Caco-2 (cell line): ENCODE measurements at regions not wholly inside any gene's neighbourhood (a gene's known extent, or its start where the extent isn't known, plus 50 kb on each side); places are given as distances from the start of the nearest gene placed in this dataset.

ENCODE experiments used
- BruUV-seq: library from RNA; stranded (reverse); fragments of 400-500 nt; replicated peaks from 2 replicates; lab custom pipeline; 2021; lab: Mats Ljungman, UMichigan
- CTCF ChIA-PET: fragments of 300-600 bp; sonication (Branson Sonifier 250); formaldehyde crosslinking; loops from one replicate; lab custom pipeline; 2022; ENCODE audit warnings: antibody characterized with exemption; lab: Charles Lee
- POLR2A ChIA-PET: fragments of 300-600 bp; sonication (Branson Sonifier 250); formaldehyde crosslinking; loops from one replicate; lab custom pipeline; 2022; ENCODE audit warnings: antibody characterized with exemption; lab: Charles Lee
- DNase-seq, 2 experiments: peaks; one replicate each; pipeline versions ENCODE4 v3.0.0 to v3.0.0-alpha.2; 2020 to 2022
- H3K27me3 ChIP-seq: replicated peaks from 2 replicates; pipeline ENCODE4 v1.6.0; 2011; ENCODE audit warnings: low read length; ENCODE audit not compliant: control insufficient read depth, insufficient read depth
- H3K36me3 ChIP-seq: 2 replicates; pipeline ENCODE4 v1.5.1; 2011; ENCODE audit warnings: low read length; ENCODE audit not compliant: control insufficient read depth, insufficient read depth
- H3K4me1 ChIP-seq: fragments of 250-450 bp; sonication (Bioruptor Pico); 2 replicates; pipeline ENCODE4 v1.5.1; 2020; ENCODE audit warnings: mild to moderate bottlenecking
- H3K4me3 ChIP-seq: 2 replicates; pipeline ENCODE4 v1.5.1; 2011; ENCODE audit warnings: low read depth, mild to moderate bottlenecking, control low read depth, low read length
- H3K9me3 ChIP-seq: fragments of 250-450 bp; sonication (Bioruptor Pico); 2 replicates; pipeline ENCODE4 v1.5.1; 2020; ENCODE audit warnings: mild to moderate bottlenecking, moderate library complexity
- H3K27ac Mint-ChIP-seq: one replicate; pipeline ENCODE4 v1.8.0; 2022; ENCODE audit warnings: mixed read lengths; ENCODE audit not compliant: unreplicated experiment
- H3K27me3 Mint-ChIP-seq: one replicate; pipeline ENCODE4 v1.8.0; 2022; ENCODE audit warnings: mixed read lengths; ENCODE audit not compliant: insufficient read depth, unreplicated experiment
- H3K36me3 Mint-ChIP-seq: one replicate; pipeline ENCODE4 v1.8.0; 2022; ENCODE audit warnings: mild to moderate bottlenecking, mixed read lengths; ENCODE audit not compliant: insufficient read depth, unreplicated experiment
- H3K4me1 Mint-ChIP-seq: one replicate; pipeline ENCODE4 v1.8.0; 2022; ENCODE audit warnings: low read depth, mixed read lengths; ENCODE audit not compliant: unreplicated experiment
- H3K4me3 Mint-ChIP-seq: one replicate; pipeline ENCODE4 v1.8.0; 2022; ENCODE audit warnings: mild to moderate bottlenecking, moderate library complexity, mixed read lengths; ENCODE audit not compliant: unreplicated experiment
- H3K9me3 Mint-ChIP-seq: one replicate; pipeline ENCODE4 v1.8.0; 2022; ENCODE audit warnings: mixed read lengths; ENCODE audit not compliant: unreplicated experiment
- intact Hi-C: fragments of 100-400 bp; cut with micrococcal nuclease; formaldehyde crosslinking; loops from one replicate; pipeline ENCODE4 v1.10.0; 2022; ENCODE audit not compliant: unreplicated experiment
- TF ChIP-seq, protein P1 (sequence below), 2 experiments: fragments of 200-600 bp in 1 of 2; IDR thresholded peaks; 1 replicate in 1 of 2; 2 replicates in 1 of 2; pipeline versions ENCODE4 v1.5.1 to v1.8.0; 2011 to 2022; ENCODE audit warnings: antibody characterized with exemption in 1 of 2, control low read depth in 1 of 2, inconsistent platforms in 1 of 2, low read depth in 1 of 2, low read length in 1 of 2, mild to moderate bottlenecking in 1 of 2, moderate library complexity in 1 of 2; ENCODE audit not compliant: insufficient read depth in 1 of 2, severe bottlenecking in 1 of 2, unreplicated experiment in 1 of 2

DNA sequence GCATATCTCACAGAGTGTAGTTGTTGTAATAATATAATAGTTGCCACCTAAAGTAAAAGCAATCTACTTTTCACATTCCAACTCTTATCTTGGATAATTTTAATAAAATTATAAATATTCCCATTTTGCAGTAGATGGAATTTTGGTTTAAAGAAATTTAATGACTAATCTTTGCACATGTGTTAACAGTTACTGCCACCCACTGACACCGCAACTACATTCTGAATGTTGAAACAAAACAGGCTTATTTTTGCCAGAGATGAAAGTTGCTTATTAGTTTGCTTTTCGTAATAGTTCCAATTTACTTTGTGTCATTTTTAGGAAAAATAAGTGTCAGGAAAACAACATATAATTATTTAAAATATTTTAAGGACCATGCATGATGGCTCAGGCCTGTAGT is 557.5 kb upstream of the PCDH15 start:
- no peaks in the 10 kb centered on the region for H3K4me1 ChIP-seq
- BruUV-seq, result no TSS peak
- H3K27me3 Mint-ChIP-seq, result no peaks in the 10 kb centered on the region
- ChIA-PET CTCF (no interaction called here), POLR2A (no interaction called here)
- no peaks in the 10 kb centered on the region for H3K27me3 ChIP-seq
- DNase-seq, result no peak
- no peaks in the 10 kb centered on the region for H3K9me3 ChIP-seq
- H3K36me3 Mint-ChIP-seq, result no peaks in the 10 kb centered on the region
- H3K9me3 Mint-ChIP-seq, result no peaks in the 10 kb centered on the region
- H3K27ac Mint-ChIP-seq, result no peak overlapping the region
- no peaks in the 10 kb centered on the region for H3K4me1 Mint-ChIP-seq
- no peak overlapping the region for H3K4me3 ChIP-seq
- TF ChIP-seq, protein P1, sequence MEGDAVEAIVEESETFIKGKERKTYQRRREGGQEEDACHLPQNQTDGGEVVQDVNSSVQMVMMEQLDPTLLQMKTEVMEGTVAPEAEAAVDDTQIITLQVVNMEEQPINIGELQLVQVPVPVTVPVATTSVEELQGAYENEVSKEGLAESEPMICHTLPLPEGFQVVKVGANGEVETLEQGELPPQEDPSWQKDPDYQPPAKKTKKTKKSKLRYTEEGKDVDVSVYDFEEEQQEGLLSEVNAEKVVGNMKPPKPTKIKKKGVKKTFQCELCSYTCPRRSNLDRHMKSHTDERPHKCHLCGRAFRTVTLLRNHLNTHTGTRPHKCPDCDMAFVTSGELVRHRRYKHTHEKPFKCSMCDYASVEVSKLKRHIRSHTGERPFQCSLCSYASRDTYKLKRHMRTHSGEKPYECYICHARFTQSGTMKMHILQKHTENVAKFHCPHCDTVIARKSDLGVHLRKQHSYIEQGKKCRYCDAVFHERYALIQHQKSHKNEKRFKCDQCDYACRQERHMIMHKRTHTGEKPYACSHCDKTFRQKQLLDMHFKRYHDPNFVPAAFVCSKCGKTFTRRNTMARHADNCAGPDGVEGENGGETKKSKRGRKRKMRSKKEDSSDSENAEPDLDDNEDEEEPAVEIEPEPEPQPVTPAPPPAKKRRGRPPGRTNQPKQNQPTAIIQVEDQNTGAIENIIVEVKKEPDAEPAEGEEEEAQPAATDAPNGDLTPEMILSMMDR (IDR thresholded peaks at IDR 0.05; ENCODE audit: insufficient read depth in 1 of 2, low read depth in 1 of 2, low read length in 1 of 2, severe bottlenecking in 1 of 2, unreplicated experiment in 1 of 2), result no peak
- no peaks in the 10 kb centered on the region for H3K36me3 ChIP-seq
- H3K4me3 Mint-ChIP-seq, result no peak overlapping the region
- intact Hi-C loops, result no loop called here

GRCh38 chr10:55353414-55353813 is 552.4 kb upstream of the PCDH15 start:
- intact Hi-C loops, result no loop called here

DNA sequence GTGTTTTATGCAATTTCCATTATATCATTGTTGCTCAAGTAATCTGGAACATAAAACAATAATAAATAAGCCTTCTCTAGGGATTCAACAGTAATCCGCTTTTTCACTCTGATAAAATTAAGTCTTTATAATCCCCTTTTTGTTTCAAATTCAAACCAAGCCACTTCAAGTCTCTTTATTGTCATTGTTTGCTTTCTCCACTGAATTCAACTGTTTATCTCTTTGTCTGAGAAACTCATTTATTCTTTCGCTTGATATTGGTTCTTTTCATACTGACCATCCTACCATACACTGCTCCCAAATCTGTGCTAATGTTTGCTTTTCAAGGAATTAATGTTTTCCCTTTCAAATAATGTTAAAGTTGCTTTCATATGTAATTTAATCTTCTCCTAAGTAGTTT is 550.4 kb upstream of the PCDH15 start:
- Mint-ChIP-seq H3K9me3 (no peaks in the 10 kb centered on the region), H3K4me1 (no peaks in the 10 kb centered on the region), H3K27me3 (peaks cover 2% of the 10 kb centered on the region), H3K36me3 (no peaks in the 10 kb centered on the region), H3K27ac (no peak overlapping the region), H3K4me3 (no peak overlapping the region)
- ChIA-PET POLR2A (no interaction called here), CTCF (no interaction called here)
- TF ChIP-seq, protein P1 (IDR thresholded peaks at IDR 0.05; ENCODE audit: insufficient read depth in 1 of 2, low read depth in 1 of 2, low read length in 1 of 2, severe bottlenecking in 1 of 2, unreplicated experiment in 1 of 2), result no peak
- no peaks in the 10 kb centered on the region for H3K27me3 ChIP-seq
- BruUV-seq, result no TSS peak
- no peaks in the 10 kb centered on the region for H3K9me3 ChIP-seq
- H3K4me3 ChIP-seq, result no peak overlapping the region
- DNase-seq, result no peak
- intact Hi-C loops, result no loop called here
- no peaks in the 10 kb centered on the region for H3K4me1 ChIP-seq
- H3K36me3 ChIP-seq, result no peaks in the 10 kb centered on the region

More at GRCh38 chr10:55353414-55353813, 552.4 kb upstream of the PCDH15 start:
- Mint-ChIP-seq H3K4me3 (no peak overlapping the region), H3K36me3 (no peaks in the 10 kb centered on the region), H3K4me1 (no peaks in the 10 kb centered on the region), H3K27me3 (peaks cover 2% of the 10 kb centered on the region), H3K27ac (no peak overlapping the region), H3K9me3 (no peaks in the 10 kb centered on the region)
- no peaks in the 10 kb centered on the region for H3K9me3 ChIP-seq
- no TSS peak for BruUV-seq
- no peak for DNase-seq
- H3K4me3 ChIP-seq, result no peak overlapping the region
- H3K27me3 ChIP-seq, result no peaks in the 10 kb centered on the region
- TF ChIP-seq, protein P1 (IDR thresholded peaks at IDR 0.05; ENCODE audit: insufficient read depth in 1 of 2, low read depth in 1 of 2, low read length in 1 of 2, severe bottlenecking in 1 of 2, unreplicated experiment in 1 of 2), result no peak
- ChIA-PET CTCF (no interaction called here), POLR2A (no interaction called here)
- no peaks in the 10 kb centered on the region for H3K36me3 ChIP-seq
- no peaks in the 10 kb centered on the region for H3K4me1 ChIP-seq
